Dendritic cell treated with granulocyte-macrophage colony-stimulating factor and Interleukin-4, amounts not matched to agents 40 ng/mL and 50 ng/mL, for 4 days (primary cell): ENCODE measurements at regions not wholly inside any gene's neighbourhood (a gene's known extent, or its start where the extent isn't known, plus 50 kb on each side); places are given as distances from the start of the nearest gene placed in this dataset.

Source experiments
- H3K27ac Mint-ChIP-seq: one replicate; pipeline ENCODE4 v1.8.0; 2022; ENCODE audit warnings: mild to moderate bottlenecking, mixed read lengths
- H3K27me3 Mint-ChIP-seq: one replicate; pipeline ENCODE4 v1.8.0; 2022; ENCODE audit warnings: mild to moderate bottlenecking, mixed read lengths
- H3K36me3 Mint-ChIP-seq: one replicate; pipeline ENCODE4 v1.8.0; 2022; ENCODE audit warnings: low read depth, mixed read lengths
- H3K4me1 Mint-ChIP-seq: one replicate; pipeline ENCODE4 v1.8.0; 2022; ENCODE audit warnings: low read depth, mixed read lengths
- H3K4me3 Mint-ChIP-seq: one replicate; pipeline ENCODE4 v1.8.0; 2022; ENCODE audit warnings: mild to moderate bottlenecking, moderate library complexity, mixed read lengths
- H3K9me3 Mint-ChIP-seq: one replicate; pipeline ENCODE4 v1.8.0; 2022; ENCODE audit warnings: mixed read lengths
- intact Hi-C: fragments of 100-400 bp; cut with micrococcal nuclease; formaldehyde crosslinking; loops from one replicate; pipeline ENCODE4 v1.15.0; 2022

- Mint-ChIP-seq H3K36me3 (no peaks in the 10 kb centered on the region), H3K4me3 (no peak overlapping the region), H3K4me1 (peaks cover 34% of the 10 kb centered on the region), H3K9me3 (no peaks in the 10 kb centered on the region), H3K27ac (no peak overlapping the region), H3K27me3 (peaks cover 8% of the 10 kb centered on the region)
- intact Hi-C loops, result no loop called here
These were observed 75.4 kb upstream of the ATF3 start for GRCh38 chr1:212533148-212533517.

GRCh38 chr1:212536586-212536985 is 72.0 kb upstream of the ATF3 start:
- Mint-ChIP-seq H3K4me1 (peaks cover 42% of the 10 kb centered on the region), H3K9me3 (no peaks in the 10 kb centered on the region), H3K27me3 (peaks cover 2% of the 10 kb centered on the region)

GRCh38 chr1:212537610-212538009 is 71.0 kb upstream of the ATF3 start:
- Mint-ChIP-seq H3K9me3 (no peaks in the 10 kb centered on the region), H3K36me3 (no peaks in the 10 kb centered on the region), H3K4me3 (no peak overlapping the region), H3K4me1 (peaks cover 34% of the 10 kb centered on the region), H3K27me3 (peaks cover 2% of the 10 kb centered on the region), H3K27ac (no peak overlapping the region)
- intact Hi-C loops, result no loop called here

More at GRCh38 chr1:212536586-212536985, 72.0 kb upstream of the ATF3 start:
- H3K27ac Mint-ChIP-seq, result no peak overlapping the region
- intact Hi-C loops, result no loop called here
- H3K4me3 Mint-ChIP-seq, result no peak overlapping the region
- H3K36me3 Mint-ChIP-seq, result no peaks in the 10 kb centered on the region

GRCh38 chr1:212539737-212540430 is 68.7 kb upstream of the ATF3 start:
- Mint-ChIP-seq H3K9me3 (no peaks in the 10 kb centered on the region), H3K36me3 (no peaks in the 10 kb centered on the region), H3K4me3 (no peak overlapping the region), H3K27ac (peak overlapping the region; percentile 27), H3K4me1 (peaks cover 19% of the 10 kb centered on the region), H3K27me3 (no peaks in the 10 kb centered on the region)
- intact Hi-C loops, result no loop called here

GRCh38 chr1:212542761-212543187 is 65.8 kb upstream of the ATF3 start:
- Mint-ChIP-seq H3K4me1 (peaks cover 27% of the 10 kb centered on the region), H3K9me3 (no peaks in the 10 kb centered on the region), H3K27ac (peak overlapping the region; percentile 67), H3K4me3 (no peak overlapping the region), H3K27me3 (no peaks in the 10 kb centered on the region), H3K36me3 (no peaks in the 10 kb centered on the region)
- intact Hi-C loops, result loop anchor here (1.0 to 2.0 kb wide), 3 partner anchors 16 to 66 kb away; partner anchors contain the start of gene ATF3

- Mint-ChIP-seq H3K9me3 (no peaks in the 10 kb centered on the region), H3K4me3 (no peak overlapping the region), H3K4me1 (peaks cover 27% of the 10 kb centered on the region), H3K36me3 (no peaks in the 10 kb centered on the region), H3K27me3 (no peaks in the 10 kb centered on the region), H3K27ac (no peak overlapping the region)
- intact Hi-C loops, result no loop called here
These were observed 64.5 kb upstream of the ATF3 start for GRCh38 chr1:212544110-212544509.

- no peak overlapping the region for H3K4me3 Mint-ChIP-seq
- H3K9me3 Mint-ChIP-seq, result no peaks in the 10 kb centered on the region
- intact Hi-C loops, result no loop called here
- no peaks in the 10 kb centered on the region for H3K27me3 Mint-ChIP-seq
- peak overlapping the region; percentile 88 for H3K27ac Mint-ChIP-seq
- peaks cover 20% of the 10 kb centered on the region for H3K4me1 Mint-ChIP-seq
- no peaks in the 10 kb centered on the region for H3K36me3 Mint-ChIP-seq
These were observed 62.5 kb upstream of the ATF3 start for GRCh38 chr1:212545941-212546635.

- H3K9me3 Mint-ChIP-seq, result no peaks in the 10 kb centered on the region
- no peak overlapping the region for H3K4me3 Mint-ChIP-seq
- H3K4me1 Mint-ChIP-seq, result peaks cover 45% of the 10 kb centered on the region
- no peaks in the 10 kb centered on the region for H3K36me3 Mint-ChIP-seq
- no peak overlapping the region for H3K27ac Mint-ChIP-seq
- no peaks in the 10 kb centered on the region for H3K27me3 Mint-ChIP-seq
- intact Hi-C loops, result no loop called here
These were observed 59.0 kb upstream of the ATF3 start for GRCh38 chr1:212549503-212550017.

GRCh38 chr1:212551929-212552328 is 56.6 kb upstream of the ATF3 start:
- peaks cover 31% of the 10 kb centered on the region for H3K4me1 Mint-ChIP-seq
- H3K36me3 Mint-ChIP-seq, result no peaks in the 10 kb centered on the region
- peak overlapping the region; percentile 67 for H3K27ac Mint-ChIP-seq
- H3K9me3 Mint-ChIP-seq, result no peaks in the 10 kb centered on the region
- no peaks in the 10 kb centered on the region for H3K27me3 Mint-ChIP-seq
- intact Hi-C loops, result no loop called here
- H3K4me3 Mint-ChIP-seq, result no peak overlapping the region

GRCh38 chr1:212553676-212554075 is 54.9 kb upstream of the ATF3 start:
- Mint-ChIP-seq H3K4me3 (no peak overlapping the region), H3K27me3 (no peaks in the 10 kb centered on the region), H3K9me3 (no peaks in the 10 kb centered on the region), H3K27ac (peak overlapping the region; percentile 67), H3K4me1 (peaks cover 40% of the 10 kb centered on the region), H3K36me3 (peaks cover 8% of the 10 kb centered on the region)
- intact Hi-C loops, result no loop called here

GRCh38 chr1:212554401-212554800 is 54.2 kb upstream of the ATF3 start:
- Mint-ChIP-seq H3K27ac (no peak overlapping the region), H3K27me3 (no peaks in the 10 kb centered on the region), H3K4me1 (peaks cover 45% of the 10 kb centered on the region), H3K9me3 (no peaks in the 10 kb centered on the region), H3K36me3 (peaks cover 8% of the 10 kb centered on the region), H3K4me3 (no peak overlapping the region)
- intact Hi-C loops, result no loop called here

- H3K27ac Mint-ChIP-seq, result no peak overlapping the region
- no peaks in the 10 kb centered on the region for H3K27me3 Mint-ChIP-seq
- no peaks in the 10 kb centered on the region for H3K9me3 Mint-ChIP-seq
- peaks cover 55% of the 10 kb centered on the region for H3K4me1 Mint-ChIP-seq
- H3K4me3 Mint-ChIP-seq, result no peak overlapping the region
- intact Hi-C loops, result no loop called here
- peaks cover 8% of the 10 kb centered on the region for H3K36me3 Mint-ChIP-seq
These were observed 53.1 kb upstream of the ATF3 start for GRCh38 chr1:212555426-212555825.

- H3K36me3 Mint-ChIP-seq, result peaks cover 8% of the 10 kb centered on the region
- no peak overlapping the region for H3K27ac Mint-ChIP-seq
- intact Hi-C loops, result no loop called here
- H3K27me3 Mint-ChIP-seq, result no peaks in the 10 kb centered on the region
- H3K4me3 Mint-ChIP-seq, result no peak overlapping the region
- no peaks in the 10 kb centered on the region for H3K9me3 Mint-ChIP-seq
- peaks cover 56% of the 10 kb centered on the region for H3K4me1 Mint-ChIP-seq
These were observed 51.6 kb upstream of the ATF3 start for GRCh38 chr1:212556822-212557549.
